Omental fat pad (tissue), 3 donors: ENCODE measurements at regions not wholly inside any gene's neighbourhood (a gene's known extent, or its start where the extent isn't known, plus 50 kb on each side); places are given as distances from the start of the nearest gene placed in this dataset.

Experiments used
- ATAC-seq: fragments of 150-250 bp; one replicate; pipeline ENCODE4 v1.9.1; 2016; ENCODE audit warnings: mild to moderate bottlenecking, moderate library complexity; ENCODE audit not compliant: low FRiP score
- DNase-seq: peaks from one replicate; pipeline ENCODE4 v3.0.0-alpha.2; 2019; ENCODE audit warnings: low spot score
- TF ChIP-seq, protein P1 (sequence below), 3 donors: fragments of 450-650 bp; IDR thresholded peaks; one replicate each; pipeline ENCODE4 v1.5.1; 2016 to 2017; ENCODE audit warnings: antibody characterized with exemption in 3 of 3, mild to moderate bottlenecking in 3 of 3, moderate library complexity in 2 of 3

DNA sequence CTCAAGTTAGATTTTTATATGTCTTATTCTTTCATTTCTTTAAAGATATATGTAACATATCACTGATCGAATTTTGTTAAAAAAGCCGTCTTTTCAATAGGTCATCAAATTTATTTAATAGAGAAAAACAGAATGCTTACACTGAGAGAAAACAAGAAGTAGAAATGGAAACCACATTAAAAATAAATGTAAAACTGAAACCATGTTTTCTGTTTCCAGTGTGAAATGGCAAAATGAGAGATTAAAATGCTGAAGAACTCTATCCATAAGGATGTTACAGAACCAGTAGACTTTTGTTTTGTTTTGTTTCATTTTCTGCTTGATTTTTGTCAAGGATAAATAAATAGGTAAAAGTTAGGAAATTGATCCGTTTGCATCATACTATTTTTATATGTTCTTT, 210.1 kb downstream of the PRDM9 start:
- no peak for ATAC-seq
- TF ChIP-seq, protein P1, sequence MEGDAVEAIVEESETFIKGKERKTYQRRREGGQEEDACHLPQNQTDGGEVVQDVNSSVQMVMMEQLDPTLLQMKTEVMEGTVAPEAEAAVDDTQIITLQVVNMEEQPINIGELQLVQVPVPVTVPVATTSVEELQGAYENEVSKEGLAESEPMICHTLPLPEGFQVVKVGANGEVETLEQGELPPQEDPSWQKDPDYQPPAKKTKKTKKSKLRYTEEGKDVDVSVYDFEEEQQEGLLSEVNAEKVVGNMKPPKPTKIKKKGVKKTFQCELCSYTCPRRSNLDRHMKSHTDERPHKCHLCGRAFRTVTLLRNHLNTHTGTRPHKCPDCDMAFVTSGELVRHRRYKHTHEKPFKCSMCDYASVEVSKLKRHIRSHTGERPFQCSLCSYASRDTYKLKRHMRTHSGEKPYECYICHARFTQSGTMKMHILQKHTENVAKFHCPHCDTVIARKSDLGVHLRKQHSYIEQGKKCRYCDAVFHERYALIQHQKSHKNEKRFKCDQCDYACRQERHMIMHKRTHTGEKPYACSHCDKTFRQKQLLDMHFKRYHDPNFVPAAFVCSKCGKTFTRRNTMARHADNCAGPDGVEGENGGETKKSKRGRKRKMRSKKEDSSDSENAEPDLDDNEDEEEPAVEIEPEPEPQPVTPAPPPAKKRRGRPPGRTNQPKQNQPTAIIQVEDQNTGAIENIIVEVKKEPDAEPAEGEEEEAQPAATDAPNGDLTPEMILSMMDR (IDR thresholded peaks at IDR 0.05), result no peak
- DNase-seq, result no peak

DNA sequence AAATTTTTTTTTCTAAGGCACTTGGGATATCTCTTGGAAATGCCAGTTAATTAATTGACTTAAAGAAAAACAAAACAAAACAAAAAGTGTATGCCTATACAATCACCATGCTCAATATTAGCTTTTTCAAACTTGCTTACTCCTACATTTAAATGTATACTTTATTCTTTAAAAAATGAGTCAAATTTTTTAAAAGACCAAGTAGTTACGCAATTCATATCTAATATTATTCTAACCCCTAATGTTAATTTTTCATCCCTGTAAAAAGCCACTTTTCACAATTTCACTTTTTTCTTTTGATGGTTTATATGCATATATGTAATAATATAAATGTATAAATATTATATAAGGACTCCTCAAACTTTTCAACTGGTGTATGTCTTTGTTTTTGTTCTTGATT, 211.2 kb downstream of the PRDM9 start:
- DNase-seq (no peak), ATAC-seq (no peak)
- TF ChIP-seq, protein P1 (IDR thresholded peaks at IDR 0.05), result no peak

- ATAC-seq, result no peak
- no peak for DNase-seq
- TF ChIP-seq, protein P1 (IDR thresholded peaks at IDR 0.05), result no peak
Measured at GRCh38 chr5:23721336-23721735, 213.9 kb downstream of the PRDM9 start.

- TF ChIP-seq, protein P1 (IDR thresholded peaks at IDR 0.05), result no peak
- no peak for DNase-seq
- no peak for ATAC-seq
Measured at GRCh38 chr5:23727271-23727670, 219.9 kb downstream of the PRDM9 start.

GRCh38 chr5:23730023-23730422, 222.6 kb downstream of the PRDM9 start:
- TF ChIP-seq, protein P1 (IDR thresholded peaks at IDR 0.05), result no peak
- DNase-seq (no peak), ATAC-seq (no peak)

- no peak for DNase-seq
- TF ChIP-seq, protein P1 (IDR thresholded peaks at IDR 0.05), result no peak
- ATAC-seq, result no peak
Measured at GRCh38 chr5:23740029-23740428, 232.6 kb downstream of the PRDM9 start.

GRCh38 chr5:23742701-23743100, 235.3 kb downstream of the PRDM9 start:
- TF ChIP-seq, protein P1 (IDR thresholded peaks at IDR 0.05), result no peak
- ATAC-seq, result no peak
- DNase-seq, result no peak
